GM19023 (cell line): ENCODE measurements at regions not wholly inside any gene's neighbourhood (a gene's known extent, or its start where the extent isn't known, plus 50 kb on each side); places are given as distances from the start of the nearest gene placed in this dataset.
A peak's percentile ranks its signal among the peaks of the same experiment; 100 is the strongest.
"Not testable (repeated sequence)": the region's sequence is repeated elsewhere in the genome, so short reads cannot be mapped to it uniquely, and the experiment has no call there.

Experiments used
- ATAC-seq: cut with Tn5 transposase; IDR thresholded peaks from one replicate; pipeline ENCODE4 v1.9.1; 2021; ENCODE audit warnings: mild to moderate bottlenecking, moderate library complexity; ENCODE audit not compliant: unreplicated experiment

DNA sequence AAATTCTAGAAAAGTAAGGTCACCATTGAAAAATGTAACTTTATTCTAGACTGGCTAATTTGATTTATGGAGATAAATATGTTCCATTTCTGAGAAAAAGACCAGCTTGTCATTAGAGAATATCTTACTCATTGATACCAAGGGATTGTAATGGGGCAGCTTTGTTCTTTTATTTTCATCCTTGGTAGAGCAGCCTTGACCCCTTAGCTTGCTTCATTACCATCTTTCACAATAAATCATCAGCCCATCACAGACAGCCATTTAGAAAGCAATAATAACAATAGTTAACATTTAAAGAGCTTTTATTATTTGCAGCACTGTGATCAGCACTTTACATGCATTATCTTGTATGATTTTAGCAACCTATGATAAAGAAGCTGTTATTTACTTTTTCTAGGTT lies 253.6 kb downstream of the C3orf38 start:
- ATAC-seq, result no peak

DNA sequence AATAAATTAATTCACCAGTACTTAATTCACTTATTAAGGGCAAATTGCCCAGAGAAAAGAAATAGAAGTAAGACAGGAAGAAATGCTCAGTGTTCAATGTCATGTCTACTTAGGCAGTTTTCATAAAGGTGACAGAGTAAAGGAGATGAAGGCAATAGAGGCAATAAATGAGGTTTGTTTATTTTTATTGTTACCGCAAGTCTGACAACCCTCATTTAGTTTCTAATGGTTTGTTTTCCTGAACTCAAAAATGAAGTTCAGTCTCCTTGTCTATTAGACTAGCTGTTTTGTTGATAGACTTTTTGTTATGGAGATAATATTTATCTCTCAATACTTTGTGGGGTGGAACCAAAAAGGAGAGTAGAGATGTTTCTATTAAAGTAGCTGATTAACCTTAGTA lies 258.3 kb downstream of the C3orf38 start:
- ATAC-seq, result no peak

DNA sequence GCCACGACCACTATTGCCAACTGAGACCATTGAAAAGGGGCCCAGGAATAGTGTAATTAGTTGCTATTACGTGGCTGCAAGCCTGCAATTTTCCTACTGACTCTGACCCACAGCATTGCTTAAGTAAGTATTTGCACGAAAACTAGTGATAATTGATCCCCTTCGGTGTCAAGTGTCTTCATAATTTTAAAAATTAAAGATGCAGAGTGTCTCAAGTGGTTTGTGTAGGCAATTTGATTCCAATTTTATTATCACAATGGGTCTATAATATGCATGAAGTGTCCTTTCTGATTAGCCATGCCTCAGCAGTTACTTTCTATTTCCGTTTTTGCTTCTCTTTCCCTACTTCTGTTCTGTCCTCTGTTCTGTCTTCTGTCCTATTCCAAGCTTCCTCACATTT lies 259.2 kb downstream of the C3orf38 start:
- ATAC-seq, result no peak

DNA sequence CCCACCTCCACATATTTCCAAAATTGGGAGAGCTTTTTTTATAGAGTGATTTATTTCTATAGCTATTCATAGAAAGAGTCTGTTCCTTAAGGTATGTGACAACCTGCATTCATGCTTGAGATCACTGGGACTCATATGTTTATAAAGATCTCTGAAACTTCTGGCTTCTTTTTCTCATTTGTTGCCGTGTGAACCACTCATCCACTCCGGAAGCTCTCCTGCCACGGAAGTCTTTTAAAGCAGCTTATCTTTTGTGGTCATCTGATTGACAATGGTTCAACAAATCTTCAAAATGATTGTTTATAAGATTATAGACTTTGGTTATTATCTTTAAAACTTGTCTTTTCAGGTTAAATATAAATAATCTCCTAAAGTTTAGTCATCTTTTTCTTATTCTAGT lies 260.5 kb downstream of the C3orf38 start:
- ATAC-seq, result no peak

DNA sequence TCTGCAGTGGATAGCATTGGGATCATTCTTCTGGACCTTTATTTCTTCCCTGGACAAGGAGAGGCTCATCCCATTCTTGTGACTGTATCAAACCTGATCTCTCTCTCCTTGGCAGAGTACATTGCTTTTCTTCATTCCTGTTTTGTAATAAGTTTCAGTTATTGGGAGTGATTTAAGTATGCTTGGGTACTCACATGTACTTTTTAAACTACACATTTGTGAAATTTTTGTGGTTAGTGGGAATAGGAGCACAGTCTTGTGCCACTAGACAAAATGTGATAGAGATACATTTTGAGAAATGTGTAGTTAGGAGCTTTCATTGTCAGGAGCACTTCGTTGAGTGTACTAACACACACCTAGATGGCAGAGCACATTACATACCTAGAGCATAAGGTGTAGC lies 262.6 kb downstream of the C3orf38 start:
- no peak for ATAC-seq

DNA sequence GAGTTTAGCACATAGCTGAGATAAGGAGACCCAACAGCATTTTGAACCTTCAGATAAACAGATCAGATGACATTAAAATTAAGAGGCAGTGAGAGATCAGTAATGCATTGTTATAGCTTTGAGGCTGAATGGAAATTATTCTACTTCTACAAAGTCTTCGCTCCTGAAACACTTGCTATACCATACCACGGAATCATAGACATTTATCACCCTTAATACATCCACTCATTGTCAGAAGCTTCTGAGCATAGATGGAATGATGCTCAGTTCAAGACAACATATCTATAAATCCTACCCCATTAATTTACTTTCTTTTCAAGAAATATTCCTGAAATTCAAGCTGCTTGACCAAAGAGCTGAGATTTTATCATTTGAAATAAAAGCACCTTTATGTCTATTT lies 266.7 kb downstream of the C3orf38 start:
- ATAC-seq, result no peak

DNA sequence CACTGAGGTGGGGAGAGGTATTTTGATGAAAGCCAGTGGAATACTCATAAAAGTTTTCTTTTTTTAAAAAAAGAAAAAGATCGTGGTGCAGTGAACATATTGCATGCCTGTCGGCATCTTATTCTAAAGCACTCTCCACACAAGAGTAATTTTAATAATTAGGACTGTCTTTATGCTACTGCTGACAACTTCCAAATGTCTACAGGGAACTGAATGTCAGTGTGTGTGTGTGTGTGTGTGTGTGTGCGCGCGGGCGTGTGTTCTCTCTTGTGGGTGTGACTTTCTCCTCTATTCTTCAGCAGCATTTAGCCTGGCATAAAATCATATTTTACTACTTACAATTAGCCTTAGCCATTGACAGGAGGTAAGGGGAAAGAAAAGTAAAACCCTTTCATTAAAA lies 268.5 kb downstream of the C3orf38 start:
- no peak for ATAC-seq

DNA sequence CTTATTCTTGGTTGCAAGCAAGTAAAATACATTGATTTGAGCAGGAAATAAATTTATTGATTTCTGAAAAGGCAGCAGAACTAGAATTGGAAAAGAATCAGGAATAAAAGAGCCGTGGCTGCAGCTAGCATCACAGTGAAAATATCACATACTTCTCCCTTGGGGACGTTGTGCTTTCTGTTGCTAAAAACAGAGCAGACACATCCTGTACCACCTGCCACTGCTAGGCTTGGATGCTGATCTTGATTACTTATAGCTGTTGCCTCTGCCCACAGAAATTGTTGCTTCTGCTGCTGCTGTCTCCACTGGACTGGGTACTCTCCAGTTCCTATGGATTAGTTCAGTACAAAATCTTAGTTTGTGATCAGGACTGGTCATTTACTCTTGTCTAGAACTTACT lies 283.8 kb downstream of the C3orf38 start:
- ATAC-seq, result peak; percentile 95

DNA sequence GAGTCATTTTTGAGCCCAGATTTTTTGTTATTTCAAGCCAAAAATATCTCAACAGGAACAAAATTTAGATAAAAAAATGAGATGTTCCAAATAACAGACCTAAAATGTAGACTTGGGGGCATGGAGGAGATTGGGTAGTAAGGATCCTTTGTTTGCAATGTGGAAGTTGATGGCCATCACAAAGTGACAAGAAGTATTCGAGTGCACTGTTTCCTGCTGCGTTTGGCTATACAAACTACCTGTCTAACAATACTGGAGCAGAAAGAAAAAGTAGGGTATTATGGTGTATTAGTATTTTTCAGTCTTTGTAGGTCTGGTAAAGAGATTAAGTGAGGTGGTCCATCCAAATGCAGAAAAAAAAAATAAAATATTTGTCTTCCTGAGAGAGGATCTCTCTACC lies 284.2 kb downstream of the C3orf38 start:
- ATAC-seq, result no peak

DNA sequence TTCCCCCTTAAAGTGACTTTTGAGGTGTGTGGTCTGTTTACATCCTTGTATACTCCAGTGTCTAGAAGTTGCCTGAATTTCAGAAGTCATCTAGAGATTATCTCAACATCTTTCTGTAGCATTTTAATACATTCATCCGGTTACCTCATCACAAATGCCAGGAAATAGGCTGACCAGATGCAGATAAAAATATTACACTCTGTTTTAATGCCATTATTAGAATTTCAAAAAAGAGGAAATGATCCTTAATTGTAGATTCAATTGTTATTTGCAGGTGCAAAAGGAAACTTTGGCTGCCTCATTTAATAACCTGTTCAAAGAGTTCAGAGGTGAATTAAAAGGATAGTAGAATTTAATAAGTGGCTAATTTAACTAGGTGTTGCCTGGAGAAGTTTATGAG lies 290.9 kb downstream of the C3orf38 start:
- ATAC-seq, result no peak

DNA sequence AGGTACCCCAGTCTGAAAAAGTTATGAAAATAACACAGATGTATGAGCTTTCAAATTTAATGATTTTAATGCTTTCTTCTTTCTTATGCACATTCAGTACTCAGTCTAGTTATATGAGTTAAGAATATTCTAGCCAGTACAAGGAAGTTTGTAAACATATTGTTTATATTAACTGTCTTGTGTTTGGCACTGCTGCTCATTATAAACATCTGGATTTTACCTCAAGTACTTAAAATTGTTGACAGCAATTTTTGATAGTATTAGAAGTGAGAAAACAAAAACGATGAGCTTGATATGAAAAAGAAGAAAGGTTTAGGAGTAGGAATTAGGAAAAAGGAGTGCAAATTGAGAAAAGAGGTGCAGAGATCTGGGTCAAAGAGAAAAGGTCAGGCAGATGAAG lies 293.3 kb downstream of the C3orf38 start:
- ATAC-seq, result no peak

DNA sequence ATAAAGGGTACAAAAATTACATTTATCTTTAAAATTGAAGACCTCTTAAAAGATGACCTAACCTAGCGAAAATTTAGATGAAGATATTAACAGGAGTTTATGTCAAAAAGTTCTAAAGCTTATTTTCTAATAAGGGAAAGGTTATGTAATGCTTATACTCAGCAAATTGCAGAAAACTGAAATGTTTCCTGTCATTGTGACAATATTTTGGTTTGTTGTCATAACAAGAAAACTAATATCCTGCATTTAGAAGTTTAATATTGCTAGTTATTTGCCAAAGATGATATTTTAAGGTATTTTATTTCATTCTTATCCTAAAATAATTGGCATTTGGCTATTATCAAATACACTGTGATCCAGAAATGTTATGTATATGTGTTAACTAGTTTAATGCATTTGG lies 294.5 kb downstream of the C3orf38 start:
- no peak for ATAC-seq

DNA sequence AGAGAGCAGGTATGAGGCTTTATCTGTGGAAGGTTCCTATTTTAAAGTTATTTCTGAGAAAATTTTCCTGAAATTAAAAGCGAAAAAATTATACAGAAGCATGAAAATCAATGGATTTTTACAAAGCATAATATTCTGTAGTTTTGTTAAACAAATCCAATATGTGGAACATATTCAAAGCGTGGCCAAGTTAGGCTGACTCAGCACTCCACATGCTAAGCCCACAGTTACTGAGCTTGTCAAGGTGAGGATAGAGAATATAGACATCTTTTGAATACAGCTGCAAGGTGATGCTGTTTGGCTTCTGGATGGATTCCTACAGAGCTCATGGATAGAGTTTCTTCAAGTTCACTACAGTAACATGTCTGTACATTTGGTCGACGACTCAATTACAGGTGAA lies 302.5 kb downstream of the C3orf38 start:
- no peak for ATAC-seq

DNA sequence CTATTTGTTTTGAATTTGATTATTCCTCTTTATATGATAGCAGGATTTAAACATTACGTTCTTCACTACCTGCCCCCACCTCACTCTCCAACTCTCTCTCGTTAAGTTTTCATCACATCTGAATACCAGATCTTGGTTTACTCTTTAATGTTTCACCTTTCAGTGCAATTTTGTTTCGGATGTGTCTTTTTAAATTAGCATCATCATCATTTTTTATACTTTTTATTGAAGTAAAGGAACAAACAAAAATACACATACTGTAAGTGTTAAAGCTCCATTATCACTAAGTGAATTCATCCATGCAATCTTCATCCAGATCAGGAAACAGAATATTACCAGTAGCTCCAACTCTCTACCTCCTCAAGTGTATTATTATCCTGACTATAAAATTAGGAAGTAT lies 310.6 kb downstream of the C3orf38 start:
- no peak for ATAC-seq

DNA sequence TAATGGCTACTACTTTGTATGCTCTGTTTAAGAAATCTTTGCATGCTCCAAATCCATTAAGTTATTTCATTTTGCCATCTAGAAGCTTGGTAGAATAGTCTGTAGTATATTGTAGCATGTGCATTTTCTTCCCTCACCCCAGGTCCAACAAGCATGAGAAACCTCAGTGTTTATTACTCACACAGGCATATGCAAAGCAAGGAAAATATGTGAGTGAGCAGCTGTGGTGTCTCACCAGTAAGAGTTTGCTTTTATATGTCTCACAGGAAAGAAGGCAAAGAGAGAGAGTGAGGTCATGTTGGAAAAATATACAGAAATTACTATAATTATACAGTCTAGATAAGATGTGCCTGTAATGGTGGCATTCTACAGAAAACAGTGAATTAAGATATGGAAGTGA lies 312.5 kb downstream of the C3orf38 start:
- ATAC-seq, result no peak

DNA sequence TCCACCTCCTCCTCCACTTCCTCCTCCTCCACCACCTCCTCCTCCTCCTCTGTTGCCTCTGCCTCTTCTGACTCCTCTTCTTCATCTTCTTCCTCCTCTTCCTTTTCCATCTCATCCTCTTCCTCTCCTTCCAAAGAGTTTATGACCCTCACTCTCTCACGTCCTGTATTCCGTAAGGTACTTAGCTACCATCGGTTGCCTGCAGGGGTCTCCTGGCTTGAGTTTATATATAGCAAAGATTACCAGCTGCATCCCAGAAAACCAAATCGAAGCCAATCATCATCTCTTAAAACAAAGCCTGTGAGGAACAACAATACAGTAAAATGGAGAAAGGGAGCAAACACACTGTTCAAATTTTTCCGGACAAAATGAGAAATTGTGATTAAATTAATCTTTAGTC lies 317.4 kb downstream of the C3orf38 start:
- no peak for ATAC-seq

DNA sequence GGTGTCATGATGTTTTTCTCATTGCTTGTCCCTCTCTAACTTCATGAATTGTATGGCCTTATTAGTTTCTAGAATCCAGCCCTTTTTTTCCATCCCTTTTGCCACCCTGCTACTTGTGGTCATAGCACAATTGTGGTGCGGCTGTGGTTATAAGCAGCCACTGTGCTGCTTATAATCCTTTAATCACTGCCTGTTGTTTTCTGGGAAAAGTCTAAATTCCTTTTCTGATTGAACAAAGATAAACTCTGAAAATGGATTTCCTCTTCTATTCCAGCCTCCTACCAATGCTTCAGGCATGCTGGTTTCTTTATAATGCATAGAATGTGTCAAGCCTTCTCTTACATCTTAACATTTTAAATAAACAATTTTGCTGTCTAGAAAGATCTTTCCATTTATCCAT lies 319.5 kb downstream of the C3orf38 start:
- ATAC-seq, result no peak

DNA sequence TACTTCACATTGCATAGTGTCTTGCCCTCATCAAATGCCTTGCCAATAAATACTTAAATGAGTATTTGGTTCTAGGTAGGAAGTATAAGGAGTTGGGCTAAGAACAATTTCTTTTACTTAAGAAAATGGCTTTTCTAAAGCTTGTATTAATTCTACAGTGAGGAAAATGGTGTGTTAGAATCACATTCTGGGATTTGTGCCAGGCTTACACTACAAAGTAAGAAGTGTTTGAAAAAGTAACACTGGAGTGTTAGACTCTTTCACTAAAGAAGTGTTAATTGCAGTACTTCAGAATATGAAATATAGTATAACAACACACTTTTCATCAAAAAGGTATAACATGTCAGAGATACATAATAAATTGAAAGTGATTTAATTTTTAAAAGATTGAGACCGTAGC lies 328.7 kb downstream of the C3orf38 start:
- ATAC-seq, result no peak

DNA sequence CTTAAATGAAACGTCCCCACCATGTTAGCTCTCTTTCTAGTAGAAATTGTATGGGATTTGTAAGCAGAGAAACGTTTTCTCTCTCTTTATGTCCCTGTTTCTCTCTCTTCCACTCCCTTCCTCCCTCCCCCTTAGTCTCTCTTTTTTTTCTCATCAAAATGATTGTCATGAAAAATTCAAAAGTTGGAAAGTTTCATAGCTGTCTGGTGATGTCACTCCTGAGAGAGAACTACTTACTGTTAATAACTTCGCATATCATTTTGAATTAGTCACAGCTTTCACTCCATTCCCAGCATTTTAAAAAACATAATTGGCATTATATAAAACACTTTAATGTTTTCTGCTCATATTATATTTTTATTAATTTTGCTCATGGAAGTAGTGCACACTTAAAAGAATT lies 331.1 kb downstream of the C3orf38 start:
- no peak for ATAC-seq

DNA sequence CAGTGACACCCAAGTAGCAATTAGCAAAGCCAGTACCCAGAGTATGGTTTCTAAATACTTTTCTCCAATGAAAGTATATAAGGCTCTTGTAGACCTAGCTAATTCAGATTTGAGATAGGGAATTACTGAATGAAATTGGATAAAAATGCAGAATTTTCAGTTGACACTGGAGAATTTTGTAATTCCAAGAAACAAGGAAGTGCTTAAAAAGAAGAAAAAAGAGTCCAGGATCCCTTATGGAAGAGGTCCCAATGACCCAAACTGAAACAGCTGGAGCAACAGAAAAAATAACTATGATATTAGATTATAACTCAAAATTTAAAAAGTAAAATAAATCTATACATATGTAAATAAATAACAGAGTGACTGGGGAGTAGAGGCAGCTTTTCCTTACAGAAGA lies 335.2 kb downstream of the C3orf38 start:
- no peak for ATAC-seq

DNA sequence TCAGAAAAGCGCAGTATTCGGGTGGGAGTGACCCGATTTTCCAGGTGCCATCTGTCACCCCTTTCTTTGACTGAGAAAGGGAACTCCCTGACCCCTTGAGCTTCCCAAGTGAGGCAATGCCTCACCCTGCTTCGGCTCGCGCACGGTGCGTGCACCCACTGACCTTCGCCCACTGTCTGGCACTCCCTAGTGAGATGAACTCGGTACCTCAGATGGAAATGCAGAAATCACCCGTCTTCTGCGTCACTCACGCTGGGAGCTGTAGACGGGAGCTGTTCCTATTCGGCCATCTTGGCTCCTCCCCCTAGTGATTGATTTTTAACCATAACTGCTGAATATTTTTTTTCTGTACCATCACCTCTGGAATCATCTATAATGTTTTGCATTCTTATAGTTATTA lies 359.1 kb downstream of the C3orf38 start:
- ATAC-seq, result not testable (repeated sequence)

DNA sequence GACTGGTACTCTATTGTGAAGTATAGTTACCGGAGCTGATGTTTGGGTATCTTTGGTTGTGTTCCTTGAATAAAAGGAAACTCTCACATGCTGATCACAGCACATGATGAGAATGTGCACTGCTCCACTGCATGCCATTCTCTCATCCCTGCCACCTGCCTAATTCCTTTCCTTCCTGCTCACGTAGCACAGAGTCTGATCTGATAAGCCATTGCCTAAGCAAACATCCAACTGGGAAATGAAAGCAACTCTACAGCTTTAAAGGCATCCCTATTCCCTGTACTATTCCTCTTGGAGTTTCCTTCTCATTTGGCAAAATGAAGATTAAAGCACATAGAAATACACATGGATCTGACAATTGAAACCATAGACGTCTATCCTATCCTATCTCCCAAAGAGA lies 359.8 kb downstream of the C3orf38 start:
- ATAC-seq, result no peak

DNA sequence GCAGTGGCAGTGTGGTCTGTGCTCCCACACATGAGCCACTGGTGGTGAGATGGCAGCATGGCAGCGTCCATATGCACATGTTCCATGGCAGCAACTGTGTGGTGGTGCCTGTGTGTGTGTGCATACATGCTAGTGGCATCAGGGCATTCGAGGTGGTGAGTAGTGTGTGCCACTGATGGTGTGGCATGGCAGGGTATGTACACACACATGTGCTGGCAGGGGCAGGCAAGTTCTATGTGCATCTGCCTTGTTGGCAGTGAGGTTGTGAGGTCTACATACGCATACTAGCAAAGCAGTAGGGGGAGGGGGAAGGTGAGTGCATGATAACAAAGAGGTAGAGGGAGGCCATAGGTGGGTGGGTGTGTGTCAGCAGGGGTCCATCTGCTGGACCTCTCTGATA lies 378.7 kb downstream of the C3orf38 start:
- ATAC-seq, result no peak

DNA sequence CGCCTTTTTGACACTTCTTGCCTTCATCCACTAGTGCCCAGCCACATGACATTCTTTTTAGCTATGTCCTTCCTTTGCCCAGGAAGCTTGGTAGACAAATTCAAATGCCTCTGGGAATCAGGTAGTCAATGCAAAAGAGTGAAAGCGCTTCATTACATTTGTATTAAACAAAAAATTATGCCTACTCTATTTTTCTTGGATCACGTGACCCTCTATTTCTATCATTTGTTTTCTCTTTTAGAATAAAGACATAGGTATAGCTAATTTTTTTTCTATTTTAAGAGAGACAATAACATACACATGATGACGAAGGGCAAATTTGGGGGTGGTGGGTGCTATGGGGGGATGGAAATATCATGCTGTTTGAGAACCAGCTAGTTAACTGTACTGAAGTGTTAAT lies 384.8 kb downstream of the C3orf38 start:
- no peak for ATAC-seq
